ENCODE measurements at regions not wholly inside any gene's neighbourhood (a gene's known extent, or its start where the extent isn't known, plus 50 kb on each side); places are given as distances from the start of the nearest gene placed in this dataset.

- no peak for TF ChIP-seq CTCF (tag by site-specific recombination; IDR thresholded peaks at IDR 0.05)
- TF ChIP-seq ZNF549 (tag by site-specific recombination; IDR thresholded peaks at IDR 0.05) = no peak
- TF ChIP-seq REPIN1 (tag by site-specific recombination; IDR thresholded peaks at IDR 0.05; ENCODE audit: low read depth) = no peak
- TF ChIP-seq ZBTB21 (tag by site-specific recombination; IDR thresholded peaks at IDR 0.05) = no peak
- TF ChIP-seq ZNF518A (tag by site-specific recombination; conservative IDR thresholded peaks at IDR 0.05; ENCODE audit: low read depth) = no peak
- no peak for TF ChIP-seq MYNN (tag by site-specific recombination; IDR thresholded peaks at IDR 0.05; ENCODE audit: borderline replicate concordance)
- TF ChIP-seq ZSCAN30 (tag by site-specific recombination; IDR thresholded peaks at IDR 0.05) = no peak
- TF ChIP-seq MEIS1 (CRISPR knock-in tag; IDR thresholded peaks at IDR 0.05; ENCODE audit: borderline replicate concordance) = no peak
Observed at GRCh38 chr12:76282744-76283143, 65.5 kb downstream of the BBS10 start.

Measured in HEK293 (cell line).